HG03103 (cell line): ENCODE measurements at regions not wholly inside any gene's neighbourhood (a gene's known extent, or its start where the extent isn't known, plus 50 kb on each side); places are given as distances from the start of the nearest gene placed in this dataset.

Experiments used
- ATAC-seq: cut with Tn5 transposase; IDR thresholded peaks from one replicate; pipeline ENCODE4 v1.9.1; 2021; ENCODE audit warnings: low read depth; ENCODE audit not compliant: unreplicated experiment

DNA sequence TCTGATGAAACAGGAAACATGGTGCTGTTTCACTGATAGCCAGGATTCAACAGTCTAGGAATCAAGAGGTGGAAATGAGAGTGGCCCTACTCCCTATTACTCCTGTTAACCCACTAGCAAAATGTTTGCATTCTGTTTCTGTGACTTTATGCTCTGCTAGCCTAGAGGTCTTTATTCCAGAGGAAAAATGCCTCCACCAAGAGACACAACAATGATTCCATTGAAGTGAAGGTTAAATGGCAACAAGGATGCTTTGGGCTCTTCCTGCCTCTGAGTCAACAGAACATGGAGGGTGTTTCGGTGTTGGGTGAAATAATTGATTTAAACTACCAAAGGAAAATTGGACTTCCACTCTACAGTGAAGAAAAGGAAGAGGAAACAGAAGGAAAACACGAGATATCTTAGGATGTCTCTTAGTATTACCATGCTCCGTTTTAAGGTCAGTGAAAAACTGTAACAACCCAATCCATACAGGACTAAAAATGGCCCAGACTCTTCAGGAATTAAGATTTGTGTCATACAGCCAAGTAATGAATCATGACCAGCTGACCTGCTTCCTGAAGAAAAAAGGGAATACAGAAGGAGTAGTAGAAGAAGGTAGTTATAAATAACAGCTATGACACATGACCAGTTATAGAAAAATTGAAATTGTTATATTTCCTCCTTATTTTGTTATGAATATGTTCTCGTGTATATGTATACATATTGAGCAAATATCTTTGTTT lies 1237.8 kb downstream of the NCAM2 start:
- no peak for ATAC-seq

- no peak for ATAC-seq
These were observed 1246.3 kb downstream of the NCAM2 start for GRCh38 chr21:22244516-22244915.

DNA sequence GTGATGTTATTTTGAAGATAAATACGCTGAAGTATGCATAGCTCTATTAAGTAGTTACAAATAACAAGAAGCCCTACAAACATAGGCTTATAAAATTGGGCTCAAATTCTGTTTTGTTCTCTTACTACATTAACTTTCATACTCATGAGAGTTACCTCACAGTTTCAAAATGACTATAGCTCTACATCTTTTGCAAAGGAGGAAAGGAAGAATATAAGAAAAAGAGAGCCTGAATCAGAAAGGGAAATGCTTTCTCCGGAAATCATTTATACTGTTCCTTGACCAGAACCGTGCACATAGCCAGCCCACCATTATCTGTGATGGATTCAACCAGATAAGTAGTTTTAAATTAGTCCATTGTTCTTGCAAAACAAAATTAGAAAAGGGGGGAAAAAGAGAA lies 1252.1 kb downstream of the NCAM2 start:
- no peak for ATAC-seq

GRCh38 chr21:22253761-22254160 lies 1255.6 kb downstream of the NCAM2 start:
- no peak for ATAC-seq

DNA sequence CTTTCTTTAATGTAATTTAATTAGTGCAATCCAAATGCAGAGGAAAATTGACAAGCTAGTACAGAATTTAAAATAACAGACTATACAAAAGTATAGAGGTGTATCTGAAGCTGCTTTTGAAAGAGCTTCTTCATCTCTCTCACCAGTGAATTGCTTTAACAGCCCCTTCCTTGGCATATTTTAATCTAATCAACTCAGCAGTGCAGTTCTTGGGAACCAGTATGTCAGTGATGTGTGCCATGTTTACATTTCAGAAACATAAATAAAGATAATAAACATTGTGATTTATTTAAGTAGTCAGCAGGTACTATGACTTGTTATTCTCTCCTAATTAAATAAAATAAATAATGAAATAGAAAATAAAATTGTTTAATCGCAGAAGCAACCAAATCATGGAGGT lies 1260.6 kb downstream of the NCAM2 start:
- ATAC-seq: no peak

GRCh38 chr21:22260274-22260673 lies 1262.1 kb downstream of the NCAM2 start:
- ATAC-seq: no peak

DNA sequence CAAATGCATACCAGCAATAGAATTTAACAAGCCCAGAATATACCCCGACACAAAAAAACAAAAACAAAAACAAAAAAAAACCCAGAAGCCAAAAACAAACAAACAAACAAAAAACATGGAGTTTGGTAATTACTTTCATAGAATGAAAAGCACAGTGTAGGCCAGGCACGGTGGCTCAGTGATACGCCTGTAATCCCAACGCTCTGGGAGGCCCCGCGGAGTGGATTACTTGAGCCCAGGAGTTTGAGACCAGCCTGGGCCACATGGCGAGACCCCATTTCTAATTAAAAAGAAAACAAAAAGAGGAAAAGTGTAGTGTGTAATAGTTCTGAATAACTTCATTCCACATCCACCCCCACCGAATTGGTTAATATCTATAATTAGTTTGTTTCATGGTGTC lies 1265.7 kb downstream of the NCAM2 start:
- no peak for ATAC-seq

DNA sequence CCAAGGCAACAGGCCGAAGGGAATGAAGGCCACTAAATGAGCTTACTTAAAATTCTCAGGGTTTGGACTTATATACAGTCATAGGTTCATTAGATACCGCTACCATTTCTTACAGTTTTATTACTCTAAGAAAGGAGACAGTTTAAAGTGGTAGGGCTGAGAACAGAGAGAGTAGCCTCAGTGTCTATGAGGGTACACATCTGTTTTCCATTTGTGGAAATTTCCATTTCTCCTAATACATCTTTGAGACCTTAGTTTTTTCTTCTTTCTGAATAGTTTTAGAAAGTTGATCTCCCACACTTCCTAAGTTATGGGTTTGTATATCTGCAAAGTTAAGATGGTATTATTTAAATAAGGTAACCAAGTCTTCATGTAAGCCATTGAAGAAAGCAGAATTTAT lies 1279.1 kb downstream of the NCAM2 start:
- no peak for ATAC-seq

GRCh38 chr21:22278366-22278765 lies 1280.2 kb downstream of the NCAM2 start:
- no peak for ATAC-seq

- no peak for ATAC-seq
These were observed 1282.6 kb downstream of the NCAM2 start for GRCh38 chr21:22280851-22281250.

- no peak for ATAC-seq
These were observed 1290.8 kb downstream of the NCAM2 start for GRCh38 chr21:22288885-22289499.

DNA sequence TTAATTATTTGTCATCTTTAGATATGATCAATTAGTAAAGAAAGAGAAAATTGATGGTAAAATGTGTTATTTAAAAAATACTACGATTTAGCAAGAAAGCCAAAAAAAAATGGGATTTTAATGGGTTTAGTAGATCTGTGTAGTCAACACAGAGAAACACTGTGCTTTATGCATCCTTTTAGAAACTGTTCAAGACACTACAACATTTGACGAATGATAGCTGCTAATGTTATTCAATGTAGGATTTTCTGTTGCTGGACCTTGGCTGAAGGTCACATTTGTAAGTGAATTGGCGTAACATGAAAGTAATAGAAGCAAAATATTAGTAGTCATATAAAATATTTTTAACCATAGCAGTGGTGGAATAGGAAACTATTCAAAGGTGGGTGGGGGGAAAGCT lies 1293.9 kb downstream of the NCAM2 start:
- no peak for ATAC-seq

DNA sequence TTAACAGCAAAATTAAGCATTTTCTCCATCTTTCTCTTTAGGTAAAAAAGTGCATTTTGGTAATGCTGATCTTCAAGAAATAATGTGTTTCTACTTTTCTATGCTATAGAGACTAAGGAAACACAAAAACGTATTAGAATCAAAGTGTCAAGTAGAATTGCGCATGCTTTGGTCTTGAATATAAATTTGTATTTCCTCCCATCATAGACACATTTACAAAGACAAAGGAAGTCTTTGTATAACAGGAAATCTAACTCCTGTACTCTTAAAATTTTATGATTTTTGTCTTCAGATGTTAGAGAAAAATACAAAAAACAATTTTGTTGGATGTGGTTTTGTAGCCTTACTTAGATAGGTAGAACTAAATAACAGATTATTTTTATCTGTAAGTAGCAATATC lies 1299.4 kb downstream of the NCAM2 start:
- ATAC-seq: no peak

- ATAC-seq: no peak
These were observed 1313.7 kb downstream of the NCAM2 start for GRCh38 chr21:22311741-22312462.

DNA sequence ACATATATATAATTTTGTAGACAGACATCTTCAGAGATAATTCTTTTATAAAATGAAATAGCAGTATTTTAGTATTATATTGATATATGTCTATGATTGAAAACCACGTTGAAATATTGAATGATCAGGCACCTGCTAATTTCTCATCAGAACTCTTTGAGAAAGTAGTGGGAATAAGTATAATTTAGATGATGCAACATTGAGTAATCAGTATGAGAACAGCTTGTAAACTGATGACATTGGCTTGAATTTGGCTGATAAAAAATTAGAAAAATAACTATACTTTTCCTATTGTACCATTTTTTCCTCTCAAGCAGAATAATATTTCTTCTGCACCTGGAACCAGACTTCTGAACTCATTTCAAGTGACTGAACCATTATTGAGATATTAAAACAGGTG lies 1316.8 kb downstream of the NCAM2 start:
- no peak for ATAC-seq

DNA sequence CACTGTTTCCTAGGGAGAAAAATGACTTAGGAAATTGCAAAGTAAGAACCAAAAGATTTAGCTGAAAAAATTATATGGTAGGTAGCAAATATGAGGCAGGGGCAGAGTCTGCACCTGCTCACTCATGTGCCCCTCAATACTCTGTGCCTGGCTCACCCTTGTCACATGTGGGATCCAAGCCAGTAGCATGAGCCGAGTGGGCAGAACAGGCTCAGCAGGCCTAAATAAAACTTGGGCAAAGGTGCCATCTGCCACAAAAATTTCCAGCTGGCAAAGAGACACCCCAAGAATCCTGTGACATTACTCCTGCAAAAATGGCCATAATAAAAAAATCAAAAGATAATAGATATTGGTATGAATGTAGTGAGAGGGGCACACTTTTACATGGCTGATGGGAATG lies 1321.2 kb downstream of the NCAM2 start:
- ATAC-seq: no peak

- ATAC-seq: no peak
These were observed 1344.7 kb downstream of the NCAM2 start for GRCh38 chr21:22342889-22343288.

GRCh38 chr21:22343303-22343702 lies 1345.1 kb downstream of the NCAM2 start:
- no peak for ATAC-seq

DNA sequence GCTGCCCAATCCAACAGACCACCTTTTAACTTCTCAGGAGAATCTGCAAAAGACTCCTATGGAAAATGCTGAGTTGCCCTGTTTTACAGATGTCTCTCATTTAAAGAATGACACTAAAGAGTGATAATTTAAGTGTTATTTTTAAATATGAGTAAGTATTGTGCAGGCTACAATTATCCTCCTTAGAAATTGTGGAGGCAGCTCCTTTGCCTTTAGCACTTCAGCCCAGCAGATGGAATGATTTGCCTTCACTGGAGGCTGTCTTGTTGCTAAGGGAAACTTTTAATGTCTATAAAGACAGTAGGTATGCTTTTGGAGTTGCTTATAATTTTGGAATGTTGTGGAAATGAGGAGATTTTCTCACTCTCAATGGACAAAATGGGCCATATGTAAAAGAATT lies 1345.5 kb downstream of the NCAM2 start:
- no peak for ATAC-seq

DNA sequence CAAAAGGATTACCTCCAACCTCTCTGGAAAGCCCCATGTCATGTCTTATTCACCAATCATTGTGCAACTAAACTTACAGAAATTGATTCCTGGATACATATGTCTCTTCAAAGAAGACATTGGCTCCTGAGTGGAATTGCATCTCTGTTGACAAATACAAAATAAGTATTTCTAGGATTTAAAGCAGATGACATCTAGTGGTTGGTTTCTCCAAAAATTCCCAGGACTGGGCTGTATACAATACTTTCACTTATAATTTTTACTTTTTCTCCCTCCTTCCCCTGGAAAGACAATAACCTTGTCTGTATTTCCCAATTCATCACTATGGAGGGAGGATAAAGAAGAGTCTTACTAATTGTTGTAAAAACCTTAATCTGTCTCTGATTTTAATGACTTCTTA lies 1347.4 kb downstream of the NCAM2 start:
- no peak for ATAC-seq

- ATAC-seq: no peak
These were observed 1348.4 kb downstream of the NCAM2 start for GRCh38 chr21:22346576-22346975.

DNA sequence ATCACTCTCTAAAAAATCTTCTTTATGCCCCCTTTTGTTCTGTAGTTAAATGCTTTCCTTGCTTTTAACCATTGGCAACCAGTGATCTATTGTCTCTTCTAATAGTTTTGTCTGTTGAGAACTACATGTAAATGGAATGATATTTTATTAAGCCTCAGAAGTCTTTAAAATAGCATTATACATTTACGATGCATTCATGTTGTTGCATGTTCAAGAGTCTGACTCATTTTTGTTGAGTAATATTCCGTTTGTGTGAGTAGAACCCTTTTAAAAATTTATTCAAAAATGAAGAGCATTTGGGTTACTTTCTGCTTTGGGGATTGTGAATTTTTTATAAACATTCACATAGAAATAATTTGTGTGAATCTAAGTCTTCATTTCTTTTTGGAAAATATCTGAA lies 1352.9 kb downstream of the NCAM2 start:
- no peak for ATAC-seq
